ENCODE measurements at regions not wholly inside any gene's neighbourhood (a gene's known extent, or its start where the extent isn't known, plus 50 kb on each side); places are given as distances from the start of the nearest gene placed in this dataset.
"Not testable (repeated sequence)": the region's sequence is repeated elsewhere in the genome, so short reads cannot be mapped to it uniquely, and the experiment has no call there.

DNA sequence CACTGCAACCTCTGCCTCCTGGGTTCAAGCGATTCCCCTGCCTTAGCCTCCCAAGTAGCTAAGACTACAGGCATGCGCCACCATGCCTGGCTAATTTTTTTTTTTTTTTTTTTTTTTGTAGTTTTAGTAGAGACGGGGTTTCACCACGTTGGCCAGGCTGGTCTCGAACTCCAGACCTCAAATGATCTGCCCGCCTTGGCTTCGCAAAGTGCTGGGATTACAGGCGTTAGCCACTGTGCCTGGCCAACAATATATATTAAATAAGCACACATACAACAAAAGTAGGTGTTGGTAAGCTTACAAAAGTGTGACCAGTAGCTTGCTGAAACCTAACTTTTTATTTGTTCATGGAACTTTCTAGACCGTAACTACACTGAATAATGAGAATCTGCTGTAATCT is 117.1 kb upstream of the SERF1B start:
- DNase-seq (ENCODE audit: missing footprints), result peak; percentile 22
- ATAC-seq; intact Hi-C loops (cut with DNase I): not testable (repeated sequence)

DNA sequence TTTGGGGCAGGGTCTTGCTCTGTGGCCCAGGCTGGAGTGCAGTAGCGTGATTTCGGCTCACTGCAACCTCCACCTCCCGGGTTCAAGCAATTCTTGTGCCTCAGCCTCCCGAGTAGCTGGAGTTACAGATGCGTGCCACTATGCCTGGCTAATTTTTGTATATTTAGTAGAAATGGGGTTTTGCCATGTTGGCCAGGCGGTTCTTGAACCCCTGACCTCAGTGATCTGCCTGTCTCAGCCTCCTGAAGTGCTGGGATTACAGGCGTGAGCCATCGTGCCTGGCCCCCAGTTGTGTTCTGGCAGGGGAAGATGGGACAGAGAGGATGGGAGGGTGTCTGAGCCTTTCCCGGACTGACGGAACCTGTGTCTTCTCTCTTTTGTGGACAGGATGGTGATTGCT is 111.3 kb upstream of the SERF1B start:
- ATAC-seq; intact Hi-C loops (cut with DNase I): not testable (repeated sequence)
- DNase-seq (ENCODE audit: missing footprints), result peak; percentile 0

All from Right ventricle myocardium inferior (tissue), 1 donor.